ENCODE measurements at regions not wholly inside any gene's neighbourhood (a gene's known extent, or its start where the extent isn't known, plus 50 kb on each side); places are given as distances from the start of the nearest gene placed in this dataset.

DNA sequence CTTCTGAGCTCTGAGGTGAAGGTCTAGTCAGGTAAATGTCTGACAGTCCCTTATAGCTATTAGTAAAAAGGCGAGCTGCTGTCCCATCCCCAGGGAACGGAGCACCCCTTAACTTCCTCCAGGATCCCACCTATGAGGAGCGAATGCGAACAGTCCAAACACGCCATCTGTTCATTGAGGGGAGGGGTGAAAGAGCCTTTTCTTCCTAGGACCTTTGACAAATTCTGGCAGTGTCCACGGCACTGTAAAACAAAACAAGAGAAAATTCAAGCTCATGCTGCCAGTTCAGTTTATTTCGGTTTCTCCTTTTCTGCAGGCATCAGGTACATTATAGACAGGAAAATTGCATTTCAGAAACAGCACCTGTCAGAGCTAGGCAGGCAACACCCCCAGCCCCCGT, 253.8 kb upstream of the CADM1 start:
- peaks cover 3% of the 10 kb centered on the region for H3K27me3 Mint-ChIP-seq (ENCODE audit: unreplicated experiment)
- peaks cover 7% of the 10 kb centered on the region for H3K9me3 Mint-ChIP-seq (ENCODE audit: unreplicated experiment)
- H3K36me3 Mint-ChIP-seq (ENCODE audit: unreplicated experiment) = peaks cover 14% of the 10 kb centered on the region
- TF ChIP-seq, protein P1, sequence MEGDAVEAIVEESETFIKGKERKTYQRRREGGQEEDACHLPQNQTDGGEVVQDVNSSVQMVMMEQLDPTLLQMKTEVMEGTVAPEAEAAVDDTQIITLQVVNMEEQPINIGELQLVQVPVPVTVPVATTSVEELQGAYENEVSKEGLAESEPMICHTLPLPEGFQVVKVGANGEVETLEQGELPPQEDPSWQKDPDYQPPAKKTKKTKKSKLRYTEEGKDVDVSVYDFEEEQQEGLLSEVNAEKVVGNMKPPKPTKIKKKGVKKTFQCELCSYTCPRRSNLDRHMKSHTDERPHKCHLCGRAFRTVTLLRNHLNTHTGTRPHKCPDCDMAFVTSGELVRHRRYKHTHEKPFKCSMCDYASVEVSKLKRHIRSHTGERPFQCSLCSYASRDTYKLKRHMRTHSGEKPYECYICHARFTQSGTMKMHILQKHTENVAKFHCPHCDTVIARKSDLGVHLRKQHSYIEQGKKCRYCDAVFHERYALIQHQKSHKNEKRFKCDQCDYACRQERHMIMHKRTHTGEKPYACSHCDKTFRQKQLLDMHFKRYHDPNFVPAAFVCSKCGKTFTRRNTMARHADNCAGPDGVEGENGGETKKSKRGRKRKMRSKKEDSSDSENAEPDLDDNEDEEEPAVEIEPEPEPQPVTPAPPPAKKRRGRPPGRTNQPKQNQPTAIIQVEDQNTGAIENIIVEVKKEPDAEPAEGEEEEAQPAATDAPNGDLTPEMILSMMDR (IDR thresholded peaks at IDR 0.05; ENCODE audit: partially characterized antibody, unreplicated experiment) = no peak
- peak overlapping the region; percentile 95 for H3K27ac Mint-ChIP-seq (ENCODE audit: unreplicated experiment)
- DNase-seq = no peak
- H3K4me1 Mint-ChIP-seq (ENCODE audit: low read depth, unreplicated experiment) = peaks cover 27% of the 10 kb centered on the region
- peak overlapping the region; percentile 85 for H3K4me3 Mint-ChIP-seq (ENCODE audit: unreplicated experiment)

DNA sequence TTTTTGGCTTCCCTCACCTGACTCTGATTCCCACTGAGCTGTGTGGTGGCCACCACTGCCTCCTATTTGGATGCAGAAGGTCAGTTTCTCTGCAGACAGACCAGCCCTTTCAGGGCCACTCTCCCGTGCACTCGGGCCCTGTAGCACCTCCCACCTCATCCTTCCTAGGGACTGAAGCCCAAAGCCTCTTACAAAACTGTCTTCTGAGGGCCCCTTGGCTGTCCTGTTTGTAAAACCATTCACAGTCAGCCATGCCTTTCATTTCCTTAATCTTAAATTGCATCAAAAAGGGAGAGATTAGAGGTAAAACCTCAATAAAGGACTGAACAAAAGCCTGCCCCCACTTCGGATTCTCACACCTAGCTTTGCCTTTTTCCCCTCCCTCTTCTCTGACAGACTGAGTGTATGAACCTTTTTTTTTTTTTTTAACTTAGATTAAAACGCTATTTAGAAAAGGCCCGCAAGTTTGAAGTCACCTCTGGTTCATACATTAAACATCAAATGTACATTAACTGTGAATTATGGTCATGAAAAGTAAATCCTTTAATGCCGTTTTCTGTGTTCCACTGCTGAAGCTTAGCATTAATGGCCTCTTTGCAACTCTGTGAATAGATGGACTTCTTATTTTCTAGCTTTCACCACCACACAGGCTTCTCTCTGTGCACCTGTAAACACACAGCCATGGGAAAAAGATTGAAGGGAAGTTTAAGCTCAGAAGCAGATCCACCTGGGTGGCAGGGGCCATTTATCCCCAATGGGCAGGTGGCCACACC, 247.2 kb upstream of the CADM1 start:
- no peak overlapping the region for H3K4me3 Mint-ChIP-seq (ENCODE audit: unreplicated experiment)
- no peak overlapping the region for H3K27ac Mint-ChIP-seq (ENCODE audit: unreplicated experiment)
- no peak for DNase-seq
- TF ChIP-seq, protein P1 (IDR thresholded peaks at IDR 0.05; ENCODE audit: partially characterized antibody, unreplicated experiment) = no peak
- H3K9me3 Mint-ChIP-seq (ENCODE audit: unreplicated experiment) = peaks cover 3% of the 10 kb centered on the region
- peaks cover 17% of the 10 kb centered on the region for H3K4me1 Mint-ChIP-seq (ENCODE audit: low read depth, unreplicated experiment)
- peaks cover 3% of the 10 kb centered on the region for H3K27me3 Mint-ChIP-seq (ENCODE audit: unreplicated experiment)
- peaks cover 11% of the 10 kb centered on the region for H3K36me3 Mint-ChIP-seq (ENCODE audit: unreplicated experiment)

DNA sequence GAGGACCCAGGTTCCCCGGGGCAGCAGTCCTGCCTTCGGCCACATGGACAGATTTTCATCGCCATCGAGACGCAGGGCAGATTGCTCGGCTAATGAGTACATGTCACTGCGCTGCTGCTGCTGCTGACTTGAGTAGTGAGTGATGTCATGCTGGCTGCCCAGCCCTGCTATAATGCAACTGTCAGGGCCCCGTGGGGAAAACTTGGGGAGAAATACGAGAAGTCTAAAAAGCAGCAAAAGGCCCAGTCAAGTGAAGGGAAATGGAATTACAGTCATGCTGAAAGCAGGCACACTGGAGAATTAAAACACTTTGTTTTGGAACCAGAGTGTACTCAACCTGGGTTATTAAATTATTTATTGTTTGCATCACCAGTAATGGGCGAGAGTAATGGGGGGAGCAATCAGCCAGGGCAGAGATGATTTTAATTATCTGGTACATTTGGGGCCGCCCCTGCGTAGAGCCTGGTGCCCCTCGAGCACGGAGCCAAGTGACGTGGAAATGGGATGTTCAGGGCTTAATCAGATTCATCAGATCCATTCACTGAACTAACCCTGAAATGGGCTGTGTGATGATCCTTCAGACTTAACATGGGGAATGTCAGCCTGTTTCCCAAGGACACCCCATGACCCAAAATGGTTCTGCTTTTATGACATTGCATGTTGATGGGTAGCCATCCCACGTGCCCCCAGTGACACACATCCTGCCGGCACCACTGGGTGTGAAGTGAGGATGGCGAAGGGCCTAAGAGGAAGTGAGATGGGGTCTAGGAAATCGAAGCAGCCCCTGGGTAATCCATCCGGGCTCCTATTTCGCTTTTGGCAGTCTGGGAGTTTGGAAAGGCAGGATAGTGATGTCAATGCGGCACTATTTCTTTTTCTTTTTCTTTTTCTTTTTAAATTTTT, 241.6 kb upstream of the CADM1 start:
- H3K4me3 Mint-ChIP-seq (ENCODE audit: unreplicated experiment) = peak overlapping the region; percentile 52
- H3K27ac Mint-ChIP-seq (ENCODE audit: unreplicated experiment) = peak overlapping the region; percentile 98
- H3K4me1 Mint-ChIP-seq (ENCODE audit: low read depth, unreplicated experiment) = peaks cover 54% of the 10 kb centered on the region
- H3K27me3 Mint-ChIP-seq (ENCODE audit: unreplicated experiment) = peaks cover 8% of the 10 kb centered on the region
- DNase-seq = peak; percentile 89
- peaks cover 11% of the 10 kb centered on the region for H3K9me3 Mint-ChIP-seq (ENCODE audit: unreplicated experiment)
- H3K36me3 Mint-ChIP-seq (ENCODE audit: unreplicated experiment) = peaks cover 5% of the 10 kb centered on the region
- TF ChIP-seq, protein P1 (IDR thresholded peaks at IDR 0.05; ENCODE audit: partially characterized antibody, unreplicated experiment) = peak; percentile 19

DNA sequence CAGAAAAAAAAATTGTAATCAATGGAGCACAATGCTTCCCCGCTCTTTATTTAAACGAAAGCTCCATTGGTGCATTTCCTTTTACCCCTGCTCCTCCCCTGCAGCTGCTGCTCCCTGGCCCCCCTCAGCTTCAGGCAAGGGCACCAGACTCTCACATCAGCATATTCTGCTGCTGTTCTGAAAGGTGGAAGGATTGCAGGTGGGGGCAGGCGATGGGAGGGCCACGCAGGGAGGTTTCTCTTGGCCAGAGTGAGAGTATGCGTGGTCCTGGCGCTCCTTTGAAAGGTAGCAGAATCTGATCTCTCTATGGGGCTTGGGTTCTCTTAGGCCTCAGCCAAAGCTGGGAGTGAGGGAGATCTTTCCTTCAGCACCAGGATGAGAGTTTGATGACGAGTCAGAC, 240.9 kb upstream of the CADM1 start:
- H3K9me3 Mint-ChIP-seq (ENCODE audit: unreplicated experiment) = peaks cover 11% of the 10 kb centered on the region
- TF ChIP-seq, protein P1 (IDR thresholded peaks at IDR 0.05; ENCODE audit: partially characterized antibody, unreplicated experiment) = no peak
- DNase-seq = peak; percentile 42
- H3K4me3 Mint-ChIP-seq (ENCODE audit: unreplicated experiment) = peak overlapping the region; percentile 35
- H3K36me3 Mint-ChIP-seq (ENCODE audit: unreplicated experiment) = peaks cover 5% of the 10 kb centered on the region
- peak overlapping the region; percentile 98 for H3K27ac Mint-ChIP-seq (ENCODE audit: unreplicated experiment)
- peaks cover 8% of the 10 kb centered on the region for H3K27me3 Mint-ChIP-seq (ENCODE audit: unreplicated experiment)
- H3K4me1 Mint-ChIP-seq (ENCODE audit: low read depth, unreplicated experiment) = peaks cover 54% of the 10 kb centered on the region
